BJ (cell line): ENCODE measurements at regions not wholly inside any gene's neighbourhood (a gene's known extent, or its start where the extent isn't known, plus 50 kb on each side); places are given as distances from the start of the nearest gene placed in this dataset.

Experiments
- CTCF ChIA-PET: fragments of 350-600 bp; formaldehyde crosslinking; extraction: SDS; loops from one replicate; lab custom pipeline; 2021; ENCODE audit warnings: antibody characterized with exemption, inconsistent platforms; lab: Yijun Ruan, JAX
- POLR2A ChIA-PET: fragments of 300-600 bp; sonication (Branson Sonifier 250); formaldehyde crosslinking; extraction: SDS; loops from one replicate; lab custom pipeline; 2021; ENCODE audit warnings: antibody characterized with exemption; lab: Charles Lee
- DNase-seq: peaks from one replicate; pipeline ENCODE4 v3.0.0-alpha.2; 2011; ENCODE audit warnings: low read depth
- H3K27me3 ChIP-seq: 2 replicates; pipeline ENCODE4 v1.6.0; 2011; ENCODE audit warnings: low read length; ENCODE audit not compliant: control insufficient read depth, insufficient read depth
- H3K36me3 ChIP-seq: 2 replicates; pipeline ENCODE4 v1.5.1; 2011; ENCODE audit warnings: low read length; ENCODE audit not compliant: control insufficient read depth, insufficient read depth
- H3K4me3 ChIP-seq: 2 replicates; pipeline ENCODE4 v1.5.1; 2011; ENCODE audit warnings: low read depth, mild to moderate bottlenecking, control low read depth, low read length
- CTCF ChIP-seq: IDR thresholded peaks from 2 replicates; pipeline ENCODE4 v1.5.1; 2011; ENCODE audit warnings: low read depth, mild to moderate bottlenecking, control low read depth, inconsistent platforms, low read length, moderate library complexity; ENCODE audit not compliant: insufficient read depth

DNA sequence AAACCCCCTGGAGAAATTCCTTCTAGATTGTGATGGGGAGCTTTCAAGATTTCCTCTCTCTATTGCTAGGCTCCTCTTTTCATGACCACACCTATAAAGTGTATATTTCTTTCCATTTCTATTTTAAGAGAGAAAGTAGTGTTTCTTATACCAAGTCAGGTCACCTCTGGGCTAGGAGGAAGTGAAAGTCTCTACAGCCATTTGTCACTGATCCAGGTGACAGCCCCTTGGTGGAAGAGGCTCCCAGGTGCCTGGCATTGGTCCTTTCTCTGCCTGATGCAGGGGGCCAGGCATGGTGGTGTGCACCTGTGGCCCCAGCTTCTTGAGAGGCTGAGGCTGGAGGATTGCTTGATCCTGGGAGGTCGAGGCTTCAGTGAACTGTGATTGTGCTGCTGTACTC is 64.7 kb downstream of the DHCR7 start:
- Histone ChIP-seq H3K27me3 (peaks cover 4% of the 10 kb centered on the region), H3K4me3 (no peak overlapping the region), H3K36me3 (no peaks in the 10 kb centered on the region)
- no peak for TF ChIP-seq CTCF
- no peak for DNase-seq
- CTCF ChIA-PET = no interaction called here
- POLR2A ChIA-PET = no interaction called here

DNA sequence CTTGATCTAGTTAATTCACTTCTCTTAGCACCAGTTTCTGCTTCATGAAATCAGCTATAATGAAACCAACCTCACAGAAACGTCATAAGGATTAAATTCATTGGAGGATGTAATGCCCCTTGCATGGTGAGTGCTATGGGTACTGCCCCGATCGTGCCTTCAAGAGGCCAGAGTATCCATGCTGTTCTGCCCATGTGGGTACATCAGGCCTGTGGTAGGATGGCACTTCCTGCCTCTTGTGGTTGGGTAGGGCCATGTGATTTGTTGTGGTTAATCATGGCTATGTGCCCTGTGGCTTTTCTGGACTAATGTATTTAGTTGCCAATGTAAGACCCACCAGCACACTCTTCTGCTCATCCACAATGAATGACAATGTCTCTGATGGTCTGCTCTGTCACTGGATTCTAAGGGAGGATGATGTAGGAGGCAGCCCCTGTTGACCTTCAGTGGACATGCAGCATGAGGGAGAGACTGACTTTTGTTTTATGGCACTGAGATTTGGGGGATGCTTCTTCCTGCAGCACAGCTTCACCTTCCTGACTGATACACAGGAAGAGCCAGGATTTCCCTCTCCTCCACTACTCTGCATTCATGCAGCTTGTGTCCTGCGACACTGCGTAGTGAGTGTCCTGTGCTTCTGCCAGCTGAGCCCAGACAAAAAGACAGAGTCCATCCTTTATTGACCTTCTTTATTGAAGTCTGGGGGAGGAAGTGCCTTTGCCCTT is 66.2 kb downstream of the DHCR7 start:
- Histone ChIP-seq H3K4me3 (no peak overlapping the region), H3K36me3 (no peaks in the 10 kb centered on the region), H3K27me3 (peaks cover 2% of the 10 kb centered on the region; the same call in 1 of the 2 replicates)
- POLR2A ChIA-PET = no interaction called here
- no peak for DNase-seq
- CTCF ChIA-PET = no interaction called here
- TF ChIP-seq CTCF = no peak

GRCh38 chr11:71379701-71380100 is 68.5 kb downstream of the DHCR7 start:
- no peak for DNase-seq
- Histone ChIP-seq H3K36me3 (no peaks in the 10 kb centered on the region), H3K4me3 (no peak overlapping the region), H3K27me3 (peaks cover 2% of the 10 kb centered on the region)
- ChIA-PET POLR2A (no interaction called here), CTCF (no interaction called here)
- no peak for TF ChIP-seq CTCF

- CTCF ChIA-PET = interaction anchor here (0.9 to 4.0 kb wide), 5 partner anchors 10 to 558 kb away, joined by 3 to 21 read pairs (median 5); no protein-coding TSS in a partner anchor
- Histone ChIP-seq H3K36me3 (no peaks in the 10 kb centered on the region), H3K27me3 (peaks cover 6% of the 10 kb centered on the region; the same call in 1 of the 2 replicates), H3K4me3 (no peak overlapping the region)
- POLR2A ChIA-PET = no interaction called here
- no peak for TF ChIP-seq CTCF
- DNase-seq = no peak
Observed at GRCh38 chr11:71373791-71374454, 74.3 kb downstream of the DHCR7 start.

DNA sequence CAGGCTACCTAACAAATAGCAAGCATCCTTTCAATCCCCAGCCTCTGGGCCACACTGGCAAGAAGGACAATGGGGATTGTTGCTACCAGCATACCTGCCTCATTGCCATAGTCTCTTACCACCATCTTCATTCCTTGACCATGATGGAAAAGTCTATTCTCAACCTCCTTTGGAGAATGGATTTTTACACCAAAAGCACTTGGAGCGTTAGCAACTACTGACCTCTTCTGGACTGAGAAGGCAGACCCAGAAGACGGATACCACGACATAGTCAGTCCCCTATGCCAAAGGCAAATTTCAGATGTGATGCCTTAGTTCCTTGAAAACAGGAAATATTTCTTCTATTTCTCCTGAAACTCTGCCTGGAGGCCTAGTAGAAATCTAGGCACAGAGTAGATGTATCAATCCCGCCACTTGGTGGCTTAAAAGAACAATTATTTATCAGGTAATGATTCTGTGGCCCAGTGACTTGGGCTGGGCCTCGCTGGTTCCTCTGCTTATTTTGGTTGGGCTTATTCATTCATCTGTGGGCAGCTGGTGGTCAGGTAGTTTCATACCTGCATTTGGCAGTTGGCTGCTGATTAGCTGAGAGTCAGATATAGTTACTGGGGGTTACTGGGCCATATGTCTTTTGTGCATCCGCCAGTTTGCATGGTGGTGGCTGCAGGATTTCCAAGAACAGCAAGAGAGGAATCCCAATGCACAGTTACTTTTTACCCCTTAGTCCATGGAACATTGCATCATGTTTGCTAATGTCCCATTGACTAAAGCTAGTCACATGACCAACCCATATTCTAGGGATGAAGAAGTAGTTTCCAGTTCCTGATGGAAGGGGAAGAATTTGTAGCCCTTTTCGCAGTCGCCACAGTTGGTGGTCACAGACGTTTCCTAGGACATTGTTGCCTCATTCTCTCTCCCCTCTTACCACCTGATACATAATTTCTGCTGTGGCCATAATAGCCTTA is 75.2 kb downstream of the DHCR7 start:
- TF ChIP-seq CTCF = peak; percentile 68
- Histone ChIP-seq H3K4me3 (no peak overlapping the region), H3K27me3 (peaks cover 6% of the 10 kb centered on the region; the same call in 1 of the 2 replicates), H3K36me3 (no peaks in the 10 kb centered on the region)
- CTCF ChIA-PET = interaction anchor here (0.6 to 4.0 kb wide), 13 partner anchors 9 to 906 kb away, joined by 3 to 21 read pairs (median 3); partner anchors contain the start of gene SHANK2
- no peak for DNase-seq
- POLR2A ChIA-PET = no interaction called here
